Activated CD8-positive, alpha-beta memory T cell treated with anti-CD3 and anti-CD28 coated beads, Interleukin-2, amount 10 ng/mL, durations not matched to agents 7 days and 5 days (primary cell): ENCODE measurements at regions not wholly inside any gene's neighbourhood (a gene's known extent, or its start where the extent isn't known, plus 50 kb on each side); places are given as distances from the start of the nearest gene placed in this dataset.
"Not testable (repeated sequence)": the region's sequence is repeated elsewhere in the genome, so short reads cannot be mapped to it uniquely, and the experiment has no call there.

ENCODE experiments used
- ATAC-seq: fragments of 150-1000 bp; cut with Tn5 transposase; one replicate; pipeline ENCODE4 v1.10.0; 2021; ENCODE audit warnings: moderate library complexity
- CTCF ChIA-PET: fragments of 350-600 bp; sonication (Branson Sonifier 250); formaldehyde crosslinking; loops from one replicate; lab custom pipeline; 2021; ENCODE audit warnings: antibody characterized with exemption; lab: Charles Lee
- DNase-seq: peaks from one replicate; pipeline ENCODE4 v3.0.0-alpha.2; 2020
- H3K27ac Mint-ChIP-seq: one replicate; pipeline ENCODE4 v1.8.0; 2021; ENCODE audit warnings: mild to moderate bottlenecking, mixed read lengths
- H3K27me3 Mint-ChIP-seq: one replicate; pipeline ENCODE4 v1.8.0; 2021; ENCODE audit warnings: mixed read lengths
- H3K36me3 Mint-ChIP-seq: one replicate; pipeline ENCODE4 v1.8.0; 2021; ENCODE audit warnings: mild to moderate bottlenecking, mixed read lengths
- H3K4me1 Mint-ChIP-seq: one replicate; pipeline ENCODE4 v1.8.0; 2021; ENCODE audit warnings: mixed read lengths
- H3K4me3 Mint-ChIP-seq: one replicate; pipeline ENCODE4 v1.8.0; 2021; ENCODE audit warnings: mild to moderate bottlenecking, moderate library complexity, mixed read lengths
- H3K9me3 Mint-ChIP-seq: one replicate; pipeline ENCODE4 v1.8.0; 2022; ENCODE audit warnings: low read depth, mixed read lengths

- H3K9me3 Mint-ChIP-seq, result peaks cover 18% of the 10 kb centered on the region
- H3K4me1 Mint-ChIP-seq, result no peaks in the 10 kb centered on the region
- ATAC-seq (no peak), DNase-seq (no peak)
- H3K36me3 Mint-ChIP-seq, result no peaks in the 10 kb centered on the region
- H3K27ac Mint-ChIP-seq, result no peak overlapping the region
- H3K4me3 Mint-ChIP-seq, result no peak overlapping the region
- CTCF ChIA-PET, result no interaction called here
- no peaks in the 10 kb centered on the region for H3K27me3 Mint-ChIP-seq
Measured at GRCh38 chr18:28468901-28469300, 292.0 kb upstream of the CDH2 start.

- Mint-ChIP-seq H3K9me3 (peaks cover 11% of the 10 kb centered on the region), H3K4me1 (no peaks in the 10 kb centered on the region), H3K4me3 (no peak overlapping the region), H3K36me3 (no peaks in the 10 kb centered on the region), H3K27me3 (no peaks in the 10 kb centered on the region), H3K27ac (no peak overlapping the region)
- CTCF ChIA-PET, result no interaction called here
- ATAC-seq (no peak), DNase-seq (no peak)
Measured at GRCh38 chr18:28466204-28466603, 289.3 kb upstream of the CDH2 start.

DNA sequence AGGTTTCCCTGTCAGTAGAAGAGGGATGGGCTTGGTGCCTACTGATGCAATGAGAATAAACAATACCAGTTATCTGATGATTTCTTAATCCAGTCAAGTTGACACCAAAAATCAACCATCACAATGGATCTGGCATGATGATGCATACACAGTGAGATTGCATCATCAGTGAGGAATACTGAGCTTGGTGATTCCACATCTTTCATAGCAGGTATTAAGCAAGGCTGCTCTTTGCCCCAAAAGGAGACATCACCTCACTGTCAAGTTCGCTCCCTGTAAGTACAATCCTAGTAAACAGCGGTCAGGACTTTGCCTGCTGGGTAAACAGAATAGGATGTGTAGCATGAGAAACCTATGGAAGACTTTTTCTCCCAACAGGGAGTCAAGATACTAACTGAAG, 282.7 kb upstream of the CDH2 start:
- CTCF ChIA-PET, result no interaction called here
- no peak overlapping the region for H3K27ac Mint-ChIP-seq
- H3K27me3 Mint-ChIP-seq, result no peaks in the 10 kb centered on the region
- H3K9me3 Mint-ChIP-seq, result peaks cover 2% of the 10 kb centered on the region
- no peaks in the 10 kb centered on the region for H3K4me1 Mint-ChIP-seq
- H3K4me3 Mint-ChIP-seq, result no peak overlapping the region
- no peak for ATAC-seq
- H3K36me3 Mint-ChIP-seq, result no peaks in the 10 kb centered on the region
- no peak for DNase-seq

DNA sequence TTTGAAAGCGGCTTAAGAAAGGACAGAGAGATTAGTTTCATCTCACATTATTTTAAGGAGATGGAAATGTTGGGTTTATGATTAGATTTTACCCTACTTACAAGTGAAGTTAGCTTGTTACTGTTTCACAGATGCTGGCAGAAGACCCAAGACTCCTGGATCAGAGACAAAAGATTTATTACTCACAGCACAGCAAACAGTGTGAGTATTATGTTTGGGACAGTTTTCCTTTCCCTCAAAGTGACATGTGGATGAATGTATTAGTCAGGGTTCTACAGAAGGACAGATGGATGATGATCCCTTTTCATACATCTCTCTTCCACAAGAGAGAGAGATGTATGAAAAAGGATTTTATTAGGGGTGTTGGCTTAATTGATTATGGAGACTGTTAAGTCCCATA, 281.8 kb upstream of the CDH2 start:
- CTCF ChIA-PET, result no interaction called here

DNA sequence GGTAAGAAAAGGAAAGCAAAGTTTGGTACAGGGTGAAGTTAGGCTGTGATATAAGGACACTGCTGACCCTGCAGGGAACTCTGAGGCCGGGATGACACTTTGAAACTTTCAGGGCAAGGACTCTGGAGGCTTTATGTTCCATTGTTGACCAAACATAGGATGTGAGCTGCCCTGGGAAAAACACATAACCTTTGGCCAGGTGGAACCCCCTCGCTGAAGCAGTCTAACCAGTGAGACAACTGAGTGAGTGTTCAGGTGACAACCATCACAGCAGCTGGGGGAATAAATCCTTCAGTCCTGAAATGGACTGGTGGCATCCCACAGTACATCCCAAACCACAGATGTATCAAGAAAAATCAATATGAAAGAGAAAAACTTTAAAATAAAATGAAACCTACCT, 280.9 kb upstream of the CDH2 start:
- no peak for ATAC-seq
- H3K4me1 Mint-ChIP-seq, result no peaks in the 10 kb centered on the region
- no peaks in the 10 kb centered on the region for H3K27me3 Mint-ChIP-seq
- H3K27ac Mint-ChIP-seq, result no peak overlapping the region
- peaks cover 4% of the 10 kb centered on the region for H3K9me3 Mint-ChIP-seq
- H3K4me3 Mint-ChIP-seq, result no peak overlapping the region
- H3K36me3 Mint-ChIP-seq, result no peaks in the 10 kb centered on the region
- no peak for DNase-seq
- CTCF ChIA-PET, result no interaction called here

More for the DNA sequence above, 281.8 kb upstream of the CDH2 start:
- no peak overlapping the region for H3K27ac Mint-ChIP-seq
- no peaks in the 10 kb centered on the region for H3K4me1 Mint-ChIP-seq
- H3K4me3 Mint-ChIP-seq, result no peak overlapping the region
- H3K36me3 Mint-ChIP-seq, result no peaks in the 10 kb centered on the region
- H3K27me3 Mint-ChIP-seq, result no peaks in the 10 kb centered on the region
- peaks cover 4% of the 10 kb centered on the region for H3K9me3 Mint-ChIP-seq
- ATAC-seq (no peak), DNase-seq (no peak)

DNA sequence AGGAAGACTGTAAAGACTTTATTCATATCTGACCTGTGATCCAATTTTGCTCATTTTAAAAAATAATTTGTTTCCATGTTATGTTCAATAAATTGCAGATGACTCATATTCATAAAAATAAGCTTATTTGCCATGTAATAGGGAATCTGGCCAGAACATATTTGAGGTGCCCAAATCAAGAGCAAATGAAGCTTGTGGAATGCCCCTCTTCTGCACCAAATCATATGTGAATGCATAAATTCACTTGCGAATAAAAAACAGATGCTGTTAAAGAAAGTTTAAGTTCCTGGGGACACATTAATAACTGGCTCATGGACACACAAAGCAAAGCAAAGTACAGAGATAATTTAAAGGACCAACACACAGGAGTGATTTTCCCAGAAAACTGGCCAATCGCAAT, 279.0 kb upstream of the CDH2 start:
- Mint-ChIP-seq H3K27ac (no peak overlapping the region), H3K4me1 (no peaks in the 10 kb centered on the region), H3K9me3 (peaks cover 7% of the 10 kb centered on the region), H3K4me3 (no peak overlapping the region), H3K27me3 (no peaks in the 10 kb centered on the region), H3K36me3 (no peaks in the 10 kb centered on the region)
- ATAC-seq (no peak), DNase-seq (no peak)
- CTCF ChIA-PET, result no interaction called here

DNA sequence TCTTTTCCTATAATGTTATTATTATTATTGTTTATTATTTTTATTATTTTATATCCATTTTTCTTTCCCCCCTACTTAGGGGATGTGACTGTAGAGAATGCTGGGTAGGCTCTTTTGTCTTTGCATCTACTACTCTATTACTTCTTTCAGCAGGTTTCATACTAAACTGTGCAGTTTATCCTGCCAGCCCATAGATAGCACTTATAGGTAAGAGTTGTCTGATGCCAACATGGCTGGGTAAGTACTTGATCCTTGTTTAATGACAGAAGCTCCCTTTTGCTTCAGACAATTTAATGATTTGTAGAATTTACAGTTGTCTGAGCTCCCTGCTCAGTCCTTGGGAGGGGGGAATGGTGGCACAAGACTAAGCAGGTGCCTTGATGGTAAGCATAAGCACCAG, 262.9 kb upstream of the CDH2 start:
- Mint-ChIP-seq H3K27ac (no peak overlapping the region), H3K27me3 (no peaks in the 10 kb centered on the region), H3K9me3 (peaks cover 4% of the 10 kb centered on the region), H3K4me3 (no peak overlapping the region), H3K36me3 (no peaks in the 10 kb centered on the region), H3K4me1 (no peaks in the 10 kb centered on the region)
- CTCF ChIA-PET, result no interaction called here
- ATAC-seq, result no peak
- DNase-seq, result no peak

DNA sequence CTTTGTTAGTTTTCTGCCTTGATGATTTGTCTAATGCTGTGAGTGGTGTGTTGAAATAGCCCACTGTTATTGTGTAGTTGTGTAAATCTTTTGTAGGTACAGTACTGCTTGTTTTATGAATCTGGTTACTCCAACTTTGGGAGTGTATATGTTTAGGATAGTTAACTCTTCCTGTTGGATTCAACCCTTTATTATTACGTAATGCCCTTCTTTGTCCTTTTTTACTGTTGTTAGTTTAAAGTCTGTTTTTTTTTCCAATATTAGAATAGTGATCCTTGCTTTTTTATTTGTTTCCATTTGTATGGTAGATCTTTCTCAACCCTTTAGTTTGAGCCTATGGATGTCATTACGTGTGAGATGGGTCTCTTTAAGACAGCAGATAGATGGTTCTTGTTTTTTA, 261.5 kb upstream of the CDH2 start:
- CTCF ChIA-PET, result no interaction called here
- Mint-ChIP-seq H3K36me3 (no peaks in the 10 kb centered on the region), H3K4me1 (no peaks in the 10 kb centered on the region), H3K4me3 (no peak overlapping the region), H3K9me3 (peaks cover 2% of the 10 kb centered on the region), H3K27me3 (no peaks in the 10 kb centered on the region), H3K27ac (no peak overlapping the region)
- ATAC-seq (no peak), DNase-seq (no peak)

DNA sequence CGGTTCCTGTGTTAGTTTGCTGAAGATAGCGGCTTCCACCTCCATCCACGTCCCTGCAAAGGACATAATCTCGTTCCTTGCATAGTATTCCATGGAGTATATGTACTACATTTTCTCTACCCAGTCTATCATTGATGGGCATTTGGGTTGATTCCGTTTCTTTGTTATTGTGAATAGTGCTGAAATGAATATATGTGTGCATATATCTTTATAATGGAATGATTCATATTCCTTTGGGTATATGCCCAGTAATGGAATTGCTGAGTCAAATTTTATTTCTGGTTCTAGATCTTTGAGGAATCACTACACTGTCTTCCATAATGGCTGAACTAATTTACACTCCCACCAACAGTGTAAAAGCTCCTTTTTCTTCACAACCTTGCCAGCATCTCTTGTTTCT, 255.4 kb upstream of the CDH2 start:
- CTCF ChIA-PET, result no interaction called here
- Mint-ChIP-seq H3K27me3 (no peaks in the 10 kb centered on the region), H3K27ac (no peak overlapping the region), H3K4me1 (no peaks in the 10 kb centered on the region), H3K9me3 (peaks cover 9% of the 10 kb centered on the region), H3K36me3 (no peaks in the 10 kb centered on the region), H3K4me3 (no peak overlapping the region)
- DNase-seq (no peak), ATAC-seq (no peak)

GRCh38 chr18:28425886-28426285, 249.0 kb upstream of the CDH2 start:
- Mint-ChIP-seq H3K9me3 (peaks cover 16% of the 10 kb centered on the region), H3K27me3 (no peaks in the 10 kb centered on the region), H3K4me3 (no peak overlapping the region), H3K4me1 (no peaks in the 10 kb centered on the region), H3K36me3 (no peaks in the 10 kb centered on the region), H3K27ac (no peak overlapping the region)
- DNase-seq, result no peak
- CTCF ChIA-PET, result no interaction called here
- ATAC-seq, result no peak

- CTCF ChIA-PET, result no interaction called here
- no peaks in the 10 kb centered on the region for H3K4me1 Mint-ChIP-seq
- ATAC-seq (no peak), DNase-seq (no peak)
- peaks cover 12% of the 10 kb centered on the region for H3K9me3 Mint-ChIP-seq
- no peak overlapping the region for H3K4me3 Mint-ChIP-seq
- H3K27ac Mint-ChIP-seq, result no peak overlapping the region
- no peaks in the 10 kb centered on the region for H3K27me3 Mint-ChIP-seq
- no peaks in the 10 kb centered on the region for H3K36me3 Mint-ChIP-seq
Measured at GRCh38 chr18:28422577-28422976, 245.6 kb upstream of the CDH2 start.

DNA sequence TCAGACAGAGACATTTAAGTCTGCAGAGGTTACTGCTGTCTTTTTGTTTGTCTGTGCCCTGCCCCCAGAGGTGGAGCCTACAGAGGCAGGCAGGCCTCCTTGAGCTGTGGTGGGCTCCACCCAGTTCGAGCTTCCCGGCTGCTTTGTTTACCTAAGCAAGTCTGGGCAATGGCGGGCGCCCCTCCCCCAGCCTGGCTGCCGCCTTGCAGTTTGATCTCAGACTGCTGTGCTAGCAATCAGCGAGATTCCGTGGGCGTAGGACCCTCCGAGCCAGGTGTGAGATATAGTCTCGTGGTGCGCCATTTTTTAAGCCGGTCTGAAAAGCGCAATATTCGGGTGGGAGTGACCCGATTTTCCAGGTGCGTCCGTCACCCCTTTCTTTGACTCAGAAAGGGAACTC, 245.0 kb upstream of the CDH2 start:
- peaks cover 11% of the 10 kb centered on the region for H3K9me3 Mint-ChIP-seq
- H3K4me3 Mint-ChIP-seq, H3K4me1 Mint-ChIP-seq, CTCF ChIA-PET, DNase-seq, ATAC-seq, H3K36me3 Mint-ChIP-seq, H3K27ac Mint-ChIP-seq, H3K27me3 Mint-ChIP-seq: not testable (repeated sequence)

DNA sequence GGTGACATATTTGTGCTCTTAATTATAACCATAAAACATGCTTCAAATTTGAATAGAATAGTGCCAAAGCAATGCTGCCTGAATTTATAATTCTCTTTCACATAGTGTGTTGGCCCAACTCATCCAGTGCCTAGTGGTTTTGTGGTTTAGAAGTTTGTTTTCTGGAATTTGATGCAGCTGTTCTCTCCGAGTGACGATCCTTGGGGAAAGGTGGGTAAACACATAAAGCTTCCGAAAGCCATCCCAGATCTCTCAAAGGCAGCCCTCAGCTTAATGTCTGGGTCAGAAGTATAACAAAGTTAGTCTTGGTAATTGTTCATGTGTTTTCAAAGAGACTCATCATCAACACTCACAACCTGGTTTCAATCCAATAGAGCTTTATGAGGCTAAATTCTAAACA, 235.6 kb upstream of the CDH2 start:
- no peaks in the 10 kb centered on the region for H3K36me3 Mint-ChIP-seq
- no peaks in the 10 kb centered on the region for H3K27me3 Mint-ChIP-seq
- H3K4me1 Mint-ChIP-seq, result no peaks in the 10 kb centered on the region
- no peak overlapping the region for H3K27ac Mint-ChIP-seq
- H3K9me3 Mint-ChIP-seq, result peaks cover 5% of the 10 kb centered on the region
- ATAC-seq, result no peak
- no peak for DNase-seq
- H3K4me3 Mint-ChIP-seq, result no peak overlapping the region
- CTCF ChIA-PET, result no interaction called here

- no peaks in the 10 kb centered on the region for H3K27me3 Mint-ChIP-seq
Measured at GRCh38 chr18:28411806-28412205, 234.9 kb upstream of the CDH2 start.

DNA sequence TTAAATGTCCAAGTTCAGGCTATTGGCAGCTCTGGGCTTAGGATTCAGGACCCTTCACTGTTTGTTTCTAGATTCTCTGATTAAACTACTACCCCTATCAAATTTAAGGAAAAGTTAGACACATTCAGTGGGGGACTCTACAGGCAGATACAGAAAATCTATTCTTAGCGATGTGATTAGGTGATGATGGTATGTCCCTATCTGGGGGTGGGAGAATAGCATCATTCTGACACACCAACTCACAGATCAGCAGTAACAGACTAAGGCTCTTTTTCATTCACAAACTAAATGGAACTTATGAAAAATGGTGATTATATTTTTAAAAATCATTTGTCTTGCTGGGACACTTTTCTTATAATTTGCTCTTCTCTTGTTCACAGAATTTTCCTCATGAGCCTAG, 232.9 kb upstream of the CDH2 start:
- no peak overlapping the region for H3K27ac Mint-ChIP-seq

More at GRCh38 chr18:28411806-28412205, 234.9 kb upstream of the CDH2 start:
- Mint-ChIP-seq H3K4me1 (no peaks in the 10 kb centered on the region), H3K4me3 (no peak overlapping the region), H3K9me3 (peaks cover 5% of the 10 kb centered on the region), H3K36me3 (no peaks in the 10 kb centered on the region), H3K27ac (no peak overlapping the region)
- DNase-seq, result no peak
- no peak for ATAC-seq
- CTCF ChIA-PET, result no interaction called here

More for the DNA sequence above, 232.9 kb upstream of the CDH2 start:
- CTCF ChIA-PET, result no interaction called here
- ATAC-seq (no peak), DNase-seq (no peak)
- Mint-ChIP-seq H3K9me3 (peaks cover 5% of the 10 kb centered on the region), H3K4me1 (no peaks in the 10 kb centered on the region), H3K36me3 (no peaks in the 10 kb centered on the region), H3K4me3 (no peak overlapping the region), H3K27me3 (no peaks in the 10 kb centered on the region)
